Liver (tissue), 8 donors: ENCODE measurements at regions not wholly inside any gene's neighbourhood (a gene's known extent, or its start where the extent isn't known, plus 50 kb on each side); places are given as distances from the start of the nearest gene placed in this dataset.

Experiments used
- DNase-seq: peaks from one replicate; pipeline ENCODE4 v3.0.0-alpha.2; 2017; ENCODE audit warnings: low spot score
- H3K27ac ChIP-seq, 2 donors: one replicate each; pipeline ENCODE4 v1.7.0; 2013; ENCODE audit warnings: inconsistent platforms in 2 of 2, low read length in 2 of 2, control low read depth in 1 of 2, low read depth in 1 of 2, mild to moderate bottlenecking in 1 of 2
- H3K27me3 ChIP-seq, 4 donors: one replicate each; pipeline versions ENCODE4 v1.6.1 to v1.7.0; 2013; ENCODE audit warnings: low read length in 3 of 4, inconsistent platforms in 1 of 4, mild to moderate bottlenecking in 1 of 4, moderate library complexity in 1 of 4; ENCODE audit not compliant: control insufficient read depth in 4 of 4, insufficient read depth in 4 of 4
- H3K36me3 ChIP-seq, 4 donors: one replicate each; pipeline versions ENCODE4 v1.6.1 to v1.7.0; 2013; ENCODE audit warnings: low read length in 3 of 4, mild to moderate bottlenecking in 3 of 4, low read depth in 1 of 4, moderate library complexity in 1 of 4; ENCODE audit not compliant: control insufficient read depth in 4 of 4, insufficient read depth in 3 of 4
- H3K4me1 ChIP-seq, 4 donors: one replicate each; pipeline versions ENCODE4 v1.6.1 to v1.7.0; 2013; ENCODE audit warnings: low read length in 3 of 4, mild to moderate bottlenecking in 3 of 4, moderate library complexity in 1 of 4; ENCODE audit not compliant: control insufficient read depth in 4 of 4, insufficient read depth in 4 of 4
- H3K4me3 ChIP-seq, 3 donors: one replicate each; pipeline versions ENCODE4 v1.6.1 to v1.7.0; 2013; ENCODE audit warnings: low read length in 3 of 3, control low read depth in 1 of 3, low read depth in 1 of 3, mild to moderate bottlenecking in 1 of 3
- H3K9ac ChIP-seq, 2 donors: one replicate each; pipeline ENCODE4 v1.7.0; 2013; ENCODE audit warnings: low read length in 2 of 2, mild to moderate bottlenecking in 2 of 2, moderate library complexity in 2 of 2, control low read depth in 1 of 2, low read depth in 1 of 2
- H3K9me3 ChIP-seq, 4 donors: one replicate each; pipeline versions ENCODE4 v1.6.1 to v1.7.0; 2013; ENCODE audit warnings: low read length in 3 of 4; ENCODE audit not compliant: control insufficient read depth in 4 of 4
- EGR1 ChIP-seq, 2 donors: IDR thresholded peaks; 2 replicates each; pipeline ENCODE4 v1.6.1; 2016 to 2018; ENCODE audit warnings: antibody characterized with exemption in 2 of 2, low read depth in 2 of 2
- FOXA1 ChIP-seq: IDR thresholded peaks from 2 replicates; pipeline ENCODE4 v1.6.1; 2016; ENCODE audit warnings: antibody characterized with exemption
- FOXA2 ChIP-seq: IDR thresholded peaks from 2 replicates; pipeline ENCODE4 v1.6.1; 2016; ENCODE audit warnings: antibody characterized with exemption
- HNF4A ChIP-seq, 2 donors: conservative IDR thresholded peaks; 2 replicates each; pipeline ENCODE4 v1.6.1; 2016; ENCODE audit warnings: antibody characterized with exemption in 2 of 2, mild to moderate bottlenecking in 2 of 2
- HNF4G ChIP-seq: IDR thresholded peaks from 2 replicates; pipeline ENCODE4 v1.6.1; 2016; ENCODE audit warnings: antibody characterized with exemption
- JUND ChIP-seq, 2 donors: IDR thresholded peaks; 2 replicates each; pipeline ENCODE4 v1.6.1; 2016; ENCODE audit warnings: antibody characterized with exemption in 2 of 2
- NR2F2 ChIP-seq: IDR thresholded peaks from 2 replicates; pipeline ENCODE4 v1.6.1; 2016; ENCODE audit warnings: antibody characterized with exemption
- RAD21 ChIP-seq, 2 donors: IDR thresholded peaks; 2 replicates each; pipeline ENCODE4 v1.6.1; 2016; ENCODE audit warnings: antibody characterized with exemption in 2 of 2, mild to moderate bottlenecking in 2 of 2
- RXRA ChIP-seq, 2 donors: IDR thresholded peaks; 2 replicates each; pipeline ENCODE4 v1.6.1; 2017 to 2018; ENCODE audit warnings: antibody characterized with exemption in 2 of 2, mild to moderate bottlenecking in 1 of 2
- SP1 ChIP-seq: IDR thresholded peaks from 2 replicates; pipeline ENCODE4 v1.6.1; 2018; ENCODE audit warnings: antibody characterized with exemption, mild to moderate bottlenecking
- TAF1 ChIP-seq: conservative IDR thresholded peaks from 2 replicates; pipeline ENCODE4 v1.6.1; 2016; ENCODE audit warnings: antibody characterized with exemption, mild to moderate bottlenecking
- WGBS: extraction: QIAGEN DNeasy Blood & Tissue Kit; methylation state at CpG from one replicate; pipeline ENCODE4 v1.1.7; 2013; 5-methylcytosine and 5-hydroxymethylcytosine counted together
- TF ChIP-seq, protein P1 (sequence below): fragments of 150-350 bp; IDR thresholded peaks from 2 replicates; pipeline ENCODE4 v1.5.1; 2017; ENCODE audit warnings: improper control_type of control experiment, low read depth, low read length; ENCODE audit not compliant: missing input control
- TF ChIP-seq, protein P2 (sequence below): IDR thresholded peaks from 2 replicates; pipeline ENCODE4 v1.6.1; 2016; ENCODE audit warnings: antibody characterized with exemption
- TF ChIP-seq, protein P3 (sequence below): IDR thresholded peaks from 2 replicates; pipeline ENCODE4 v1.6.1; 2016; ENCODE audit warnings: antibody characterized with exemption
- TF ChIP-seq, protein P4 (sequence below): IDR thresholded peaks from 2 replicates; pipeline ENCODE4 v1.6.1; 2016; ENCODE audit warnings: antibody characterized with exemption, mild to moderate bottlenecking
- TF ChIP-seq, protein P5 (sequence below): IDR thresholded peaks from 2 replicates; pipeline ENCODE4 v1.6.1; 2016; ENCODE audit warnings: antibody characterized with exemption
- donor health status: healthy.
- donor health status: healthy.
- donor health status: healthy.
- donor health status: healthy.
- donor health status: healthy.

DNA sequence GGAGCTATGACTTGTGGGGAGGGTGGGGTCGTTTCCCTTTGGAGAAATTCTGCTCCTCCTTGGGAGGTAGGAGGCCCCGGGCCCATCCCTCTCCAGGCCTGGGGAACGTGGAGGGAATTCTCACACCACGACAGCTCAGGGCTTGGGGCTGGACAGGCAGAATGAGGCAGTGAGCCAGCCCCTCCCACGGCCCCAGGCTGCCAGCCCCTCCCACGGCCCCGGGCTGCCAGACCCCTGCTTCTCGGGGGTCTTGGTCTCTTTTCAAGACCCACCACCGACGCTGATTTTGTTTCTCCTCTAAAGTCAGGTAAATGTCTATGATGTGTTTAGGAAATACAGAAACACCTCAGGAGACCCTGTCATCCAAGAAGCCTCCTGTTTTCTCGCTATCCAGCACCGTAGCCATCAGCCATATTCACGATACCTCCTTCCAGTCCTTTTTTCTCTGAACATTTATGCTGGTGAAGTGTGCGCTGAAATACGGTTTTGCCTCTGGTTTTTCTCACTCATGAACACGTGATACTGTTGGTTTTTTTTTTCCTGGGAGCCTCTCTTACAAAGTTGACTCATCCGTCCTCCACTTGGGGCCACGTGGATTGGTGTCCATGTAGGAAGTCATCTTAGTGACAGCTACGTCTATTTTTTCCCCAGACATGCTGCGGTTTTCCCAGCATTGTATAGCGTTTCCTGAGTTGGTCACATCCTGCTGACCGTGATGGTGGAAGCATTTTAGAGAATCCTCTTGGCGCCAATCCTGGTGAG lies 1219.6 kb downstream of the BRD1 start:
- no peaks in the 10 kb centered on the region for H3K27me3 ChIP-seq
- H3K9ac ChIP-seq: no peak overlapping the region
- H3K27ac ChIP-seq: no peak overlapping the region
- H3K9me3 ChIP-seq: no peaks in the 10 kb centered on the region
- 70% methylated on average over 23 of the region's 23 CpGs for WGBS
- H3K4me3 ChIP-seq: no peak overlapping the region
- TF ChIP-seq, protein P1, sequence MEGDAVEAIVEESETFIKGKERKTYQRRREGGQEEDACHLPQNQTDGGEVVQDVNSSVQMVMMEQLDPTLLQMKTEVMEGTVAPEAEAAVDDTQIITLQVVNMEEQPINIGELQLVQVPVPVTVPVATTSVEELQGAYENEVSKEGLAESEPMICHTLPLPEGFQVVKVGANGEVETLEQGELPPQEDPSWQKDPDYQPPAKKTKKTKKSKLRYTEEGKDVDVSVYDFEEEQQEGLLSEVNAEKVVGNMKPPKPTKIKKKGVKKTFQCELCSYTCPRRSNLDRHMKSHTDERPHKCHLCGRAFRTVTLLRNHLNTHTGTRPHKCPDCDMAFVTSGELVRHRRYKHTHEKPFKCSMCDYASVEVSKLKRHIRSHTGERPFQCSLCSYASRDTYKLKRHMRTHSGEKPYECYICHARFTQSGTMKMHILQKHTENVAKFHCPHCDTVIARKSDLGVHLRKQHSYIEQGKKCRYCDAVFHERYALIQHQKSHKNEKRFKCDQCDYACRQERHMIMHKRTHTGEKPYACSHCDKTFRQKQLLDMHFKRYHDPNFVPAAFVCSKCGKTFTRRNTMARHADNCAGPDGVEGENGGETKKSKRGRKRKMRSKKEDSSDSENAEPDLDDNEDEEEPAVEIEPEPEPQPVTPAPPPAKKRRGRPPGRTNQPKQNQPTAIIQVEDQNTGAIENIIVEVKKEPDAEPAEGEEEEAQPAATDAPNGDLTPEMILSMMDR: no peak
- TF ChIP-seq SP1: no peak
- TF ChIP-seq, protein P2, sequence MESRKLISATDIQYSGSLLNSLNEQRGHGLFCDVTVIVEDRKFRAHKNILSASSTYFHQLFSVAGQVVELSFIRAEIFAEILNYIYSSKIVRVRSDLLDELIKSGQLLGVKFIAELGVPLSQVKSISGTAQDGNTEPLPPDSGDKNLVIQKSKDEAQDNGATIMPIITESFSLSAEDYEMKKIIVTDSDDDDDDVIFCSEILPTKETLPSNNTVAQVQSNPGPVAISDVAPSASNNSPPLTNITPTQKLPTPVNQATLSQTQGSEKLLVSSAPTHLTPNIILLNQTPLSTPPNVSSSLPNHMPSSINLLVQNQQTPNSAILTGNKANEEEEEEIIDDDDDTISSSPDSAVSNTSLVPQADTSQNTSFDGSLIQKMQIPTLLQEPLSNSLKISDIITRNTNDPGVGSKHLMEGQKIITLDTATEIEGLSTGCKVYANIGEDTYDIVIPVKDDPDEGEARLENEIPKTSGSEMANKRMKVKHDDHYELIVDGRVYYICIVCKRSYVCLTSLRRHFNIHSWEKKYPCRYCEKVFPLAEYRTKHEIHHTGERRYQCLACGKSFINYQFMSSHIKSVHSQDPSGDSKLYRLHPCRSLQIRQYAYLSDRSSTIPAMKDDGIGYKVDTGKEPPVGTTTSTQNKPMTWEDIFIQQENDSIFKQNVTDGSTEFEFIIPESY: no peak
- no peak for TF ChIP-seq JUND (IDR thresholded peaks at IDR 0.05)
- TF ChIP-seq, protein P3, sequence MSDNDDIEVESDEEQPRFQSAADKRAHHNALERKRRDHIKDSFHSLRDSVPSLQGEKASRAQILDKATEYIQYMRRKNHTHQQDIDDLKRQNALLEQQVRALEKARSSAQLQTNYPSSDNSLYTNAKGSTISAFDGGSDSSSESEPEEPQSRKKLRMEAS: no peak
- no peaks in the 10 kb centered on the region for H3K36me3 ChIP-seq
- no peaks in the 10 kb centered on the region for H3K4me1 ChIP-seq
- DNase-seq: no peak

DNA sequence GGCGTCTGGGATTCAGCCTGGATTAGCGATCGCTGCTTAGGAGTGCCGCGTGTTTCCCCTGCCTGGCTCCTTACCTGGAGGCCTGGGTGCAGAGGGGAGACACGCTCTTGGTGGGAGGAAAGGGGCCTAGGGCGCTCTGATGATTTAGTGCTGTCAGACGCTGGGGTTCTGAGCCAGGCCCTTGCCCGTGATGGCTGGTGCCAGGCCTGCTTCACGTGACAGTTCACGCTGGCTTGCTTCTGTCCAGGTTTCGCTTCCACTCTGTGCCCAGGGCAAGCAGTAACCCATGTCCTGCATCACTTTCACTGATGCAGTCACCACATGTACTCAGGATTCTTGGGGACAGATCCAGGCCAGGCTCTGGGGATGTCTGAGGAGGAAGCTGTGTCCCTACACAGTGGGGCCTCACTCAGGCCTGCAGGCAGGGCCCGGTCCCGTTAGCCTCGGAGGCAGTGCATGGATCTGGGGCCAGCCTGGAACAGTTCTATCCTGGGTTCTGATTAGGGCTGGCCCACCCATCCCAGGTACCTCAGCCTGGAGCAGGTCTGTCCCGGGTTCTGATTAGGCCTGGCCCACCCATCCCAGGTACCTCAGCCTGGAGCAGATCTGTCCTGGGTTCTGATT lies 1220.9 kb downstream of the BRD1 start:
- H3K9ac ChIP-seq: no peak overlapping the region
- no peaks in the 10 kb centered on the region for H3K9me3 ChIP-seq
- no peaks in the 10 kb centered on the region for H3K27me3 ChIP-seq
- no peak overlapping the region for H3K27ac ChIP-seq
- DNase-seq: no peak
- H3K36me3 ChIP-seq: no peaks in the 10 kb centered on the region
- no peak overlapping the region for H3K4me3 ChIP-seq
- WGBS: 90% methylated on average over 16 of the region's 16 CpGs
- no peaks in the 10 kb centered on the region for H3K4me1 ChIP-seq
- no peak for TF ChIP-seq FOXA1
- no peak for TF ChIP-seq EGR1 (IDR thresholded peaks at IDR 0.05; ENCODE audit: low read depth in 2 of 2)
- TF ChIP-seq FOXA2: no peak
- TF ChIP-seq SP1: no peak
- TF ChIP-seq, protein P4, sequence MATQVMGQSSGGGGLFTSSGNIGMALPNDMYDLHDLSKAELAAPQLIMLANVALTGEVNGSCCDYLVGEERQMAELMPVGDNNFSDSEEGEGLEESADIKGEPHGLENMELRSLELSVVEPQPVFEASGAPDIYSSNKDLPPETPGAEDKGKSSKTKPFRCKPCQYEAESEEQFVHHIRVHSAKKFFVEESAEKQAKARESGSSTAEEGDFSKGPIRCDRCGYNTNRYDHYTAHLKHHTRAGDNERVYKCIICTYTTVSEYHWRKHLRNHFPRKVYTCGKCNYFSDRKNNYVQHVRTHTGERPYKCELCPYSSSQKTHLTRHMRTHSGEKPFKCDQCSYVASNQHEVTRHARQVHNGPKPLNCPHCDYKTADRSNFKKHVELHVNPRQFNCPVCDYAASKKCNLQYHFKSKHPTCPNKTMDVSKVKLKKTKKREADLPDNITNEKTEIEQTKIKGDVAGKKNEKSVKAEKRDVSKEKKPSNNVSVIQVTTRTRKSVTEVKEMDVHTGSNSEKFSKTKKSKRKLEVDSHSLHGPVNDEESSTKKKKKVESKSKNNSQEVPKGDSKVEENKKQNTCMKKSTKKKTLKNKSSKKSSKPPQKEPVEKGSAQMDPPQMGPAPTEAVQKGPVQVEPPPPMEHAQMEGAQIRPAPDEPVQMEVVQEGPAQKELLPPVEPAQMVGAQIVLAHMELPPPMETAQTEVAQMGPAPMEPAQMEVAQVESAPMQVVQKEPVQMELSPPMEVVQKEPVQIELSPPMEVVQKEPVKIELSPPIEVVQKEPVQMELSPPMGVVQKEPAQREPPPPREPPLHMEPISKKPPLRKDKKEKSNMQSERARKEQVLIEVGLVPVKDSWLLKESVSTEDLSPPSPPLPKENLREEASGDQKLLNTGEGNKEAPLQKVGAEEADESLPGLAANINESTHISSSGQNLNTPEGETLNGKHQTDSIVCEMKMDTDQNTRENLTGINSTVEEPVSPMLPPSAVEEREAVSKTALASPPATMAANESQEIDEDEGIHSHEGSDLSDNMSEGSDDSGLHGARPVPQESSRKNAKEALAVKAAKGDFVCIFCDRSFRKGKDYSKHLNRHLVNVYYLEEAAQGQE: no peak
- no peak for TF ChIP-seq TAF1
- TF ChIP-seq, protein P1: no peak
- no peak for TF ChIP-seq RAD21 (IDR thresholded peaks at IDR 0.05)
- TF ChIP-seq HNF4A (conservative IDR thresholded peaks at IDR 0.05): no peak
- TF ChIP-seq HNF4G: no peak
- TF ChIP-seq NR2F2: no peak
- TF ChIP-seq, protein P3: no peak
- TF ChIP-seq JUND (IDR thresholded peaks at IDR 0.05): no peak
- TF ChIP-seq, protein P5, sequence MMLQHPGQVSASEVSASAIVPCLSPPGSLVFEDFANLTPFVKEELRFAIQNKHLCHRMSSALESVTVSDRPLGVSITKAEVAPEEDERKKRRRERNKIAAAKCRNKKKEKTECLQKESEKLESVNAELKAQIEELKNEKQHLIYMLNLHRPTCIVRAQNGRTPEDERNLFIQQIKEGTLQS: no peak
- TF ChIP-seq, protein P2: no peak
- TF ChIP-seq RXRA (IDR thresholded peaks at IDR 0.05): no peak
